Muscle of back (tissue), 3 donors: ENCODE measurements at regions not wholly inside any gene's neighbourhood (a gene's known extent, or its start where the extent isn't known, plus 50 kb on each side); places are given as distances from the start of the nearest gene placed in this dataset.

ENCODE experiments used
- DNase-seq, 3 donors: peaks; one replicate each; pipeline versions ENCODE4 v3.0.0 to v3.0.0-alpha.2; 2013

GRCh38 chr4:64584981-64585557, 175.8 kb upstream of the TECRL start:
- DNase-seq, result peak; percentile 9 to 18 (median 17)

GRCh38 chr4:64584125-64584524, 174.9 kb upstream of the TECRL start:
- DNase-seq, result peak in 1 of 3 donors; percentile 2

DNA sequence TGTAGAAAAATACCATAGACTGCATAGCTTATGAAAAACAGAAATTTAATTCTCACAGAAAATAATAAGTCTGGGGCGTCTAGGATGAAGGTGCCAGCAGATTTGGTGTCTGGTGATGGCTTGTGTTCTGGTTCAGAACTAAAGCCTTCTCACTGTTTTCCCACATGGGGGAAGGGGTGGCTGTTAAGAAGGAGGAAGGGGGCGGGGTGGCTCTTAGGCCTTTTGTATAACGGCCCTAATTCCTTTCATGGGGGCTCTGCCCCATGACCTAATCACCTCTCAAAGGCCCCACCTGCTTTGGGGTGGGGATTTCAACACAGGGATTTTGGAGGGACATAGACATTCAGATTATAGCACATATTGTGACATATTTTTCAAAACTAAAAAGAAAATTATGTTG, 173.2 kb upstream of the TECRL start:
- DNase-seq, result no peak

GRCh38 chr4:64581422-64581821, 172.2 kb upstream of the TECRL start:
- peak in 1 of 3 donors; percentile 5 for DNase-seq

DNA sequence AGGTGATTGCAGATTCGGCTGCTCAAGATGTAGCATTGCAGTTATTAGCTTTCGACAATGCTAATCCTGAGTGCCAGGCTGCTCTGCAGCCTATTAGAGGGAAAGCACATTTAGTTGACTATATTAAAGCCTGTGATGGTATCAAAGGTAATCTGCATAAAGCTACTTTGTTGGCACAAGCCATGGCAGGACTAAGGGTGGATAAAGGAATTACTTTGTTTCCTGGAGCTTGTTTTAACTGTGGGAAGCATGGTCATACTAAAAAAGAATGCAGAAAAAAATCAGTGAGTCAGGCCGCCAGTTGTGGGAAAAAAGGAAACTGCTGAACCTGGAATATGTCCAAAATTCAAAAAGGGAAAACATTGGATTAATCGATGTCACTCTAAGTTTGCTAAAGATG, 154.9 kb upstream of the TECRL start:
- DNase-seq, result peak in 1 of 3 donors; percentile 7

- DNase-seq, result no peak
Measured at GRCh38 chr4:64559571-64559970, 150.3 kb upstream of the TECRL start.

- no peak for DNase-seq
Measured at GRCh38 chr4:64551125-64551524, 141.9 kb upstream of the TECRL start.

DNA sequence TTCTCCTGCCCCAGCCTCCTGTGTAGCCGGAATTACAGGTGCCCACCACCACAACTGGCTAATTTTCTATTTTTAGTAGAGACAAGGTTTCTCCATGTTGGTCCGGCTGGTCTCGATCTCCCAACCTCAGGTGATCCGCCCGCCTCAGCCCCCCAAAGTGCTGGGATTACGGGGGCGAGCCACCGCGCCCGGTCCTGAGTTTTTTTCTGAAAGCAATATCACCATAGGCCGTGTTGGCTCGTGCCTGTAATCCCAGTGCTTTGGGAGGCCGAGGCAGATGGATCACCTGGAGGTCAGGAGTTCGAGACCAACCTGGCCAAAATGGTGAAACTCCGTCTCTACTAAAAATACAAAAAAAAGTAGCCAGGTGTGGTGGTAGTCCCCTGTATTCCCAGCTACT, 136.3 kb upstream of the TECRL start:
- DNase-seq, result no peak

- peak; percentile 61 to 76 (median 71) for DNase-seq
Measured at GRCh38 chr4:64539234-64539849, 130.1 kb upstream of the TECRL start.

GRCh38 chr4:64538219-64538618, 129.0 kb upstream of the TECRL start:
- peak in 1 of 3 donors; percentile 6 for DNase-seq

- DNase-seq, result no peak
Measured at GRCh38 chr4:64533637-64534036, 124.4 kb upstream of the TECRL start.

DNA sequence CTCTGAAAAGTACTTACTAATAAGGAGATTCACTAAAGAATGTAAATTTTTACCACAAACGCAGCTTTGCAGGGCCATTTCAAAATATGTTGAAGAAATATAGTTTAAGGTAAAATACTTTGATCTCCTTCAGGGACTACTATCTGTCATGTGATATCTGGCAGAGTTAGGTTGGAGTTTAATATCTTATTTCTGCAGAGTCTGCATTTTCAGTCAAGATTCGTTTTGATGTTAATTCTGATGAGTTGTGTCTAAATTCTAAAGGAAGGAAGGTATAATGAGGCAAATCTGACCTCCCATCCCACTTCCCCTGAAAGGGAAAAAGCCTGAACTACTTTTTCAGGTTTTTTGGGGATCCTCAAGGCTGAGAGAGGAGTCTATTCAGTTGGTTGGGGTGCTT, 123.9 kb upstream of the TECRL start:
- DNase-seq, result no peak

- no peak for DNase-seq
Measured at GRCh38 chr4:64520421-64520820, 111.2 kb upstream of the TECRL start.

GRCh38 chr4:64518600-64518999, 109.3 kb upstream of the TECRL start:
- no peak for DNase-seq

DNA sequence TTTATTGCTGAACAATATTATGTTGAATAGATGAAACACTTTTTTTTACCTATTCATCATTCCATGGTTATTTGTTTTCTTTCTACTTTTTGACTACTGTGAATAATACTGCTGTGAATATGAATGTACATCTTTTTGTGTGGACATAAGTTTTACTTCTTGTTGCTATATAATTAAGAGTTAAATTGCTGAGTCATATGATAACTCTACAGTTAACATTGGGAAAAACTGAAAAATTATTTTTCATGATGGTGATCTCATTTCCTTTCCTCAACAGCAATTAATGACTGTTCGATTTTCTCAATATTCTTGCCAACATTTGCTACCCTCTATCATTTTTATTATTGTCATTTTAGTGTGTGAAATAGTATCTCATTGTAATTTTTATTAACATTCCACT, 106.9 kb upstream of the TECRL start:
- no peak for DNase-seq

DNA sequence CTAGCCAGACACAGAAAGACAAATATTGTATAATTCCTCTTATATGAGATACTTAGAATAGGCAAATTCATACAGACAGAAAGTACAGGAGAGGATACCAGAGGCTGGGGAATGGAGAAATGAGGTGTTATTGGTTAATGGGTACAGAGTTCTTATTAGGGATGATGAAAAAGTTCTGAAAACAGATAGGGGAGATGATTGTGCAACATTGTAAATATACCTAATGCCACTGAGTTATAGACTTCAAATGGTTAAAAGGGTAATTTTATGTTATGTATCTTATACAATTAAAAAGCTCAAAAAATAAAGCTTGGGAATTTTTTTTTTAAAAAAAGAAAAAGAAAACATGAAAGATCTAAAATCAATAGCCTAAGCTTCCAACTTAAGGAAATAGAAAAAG, 98.8 kb upstream of the TECRL start:
- DNase-seq, result no peak

DNA sequence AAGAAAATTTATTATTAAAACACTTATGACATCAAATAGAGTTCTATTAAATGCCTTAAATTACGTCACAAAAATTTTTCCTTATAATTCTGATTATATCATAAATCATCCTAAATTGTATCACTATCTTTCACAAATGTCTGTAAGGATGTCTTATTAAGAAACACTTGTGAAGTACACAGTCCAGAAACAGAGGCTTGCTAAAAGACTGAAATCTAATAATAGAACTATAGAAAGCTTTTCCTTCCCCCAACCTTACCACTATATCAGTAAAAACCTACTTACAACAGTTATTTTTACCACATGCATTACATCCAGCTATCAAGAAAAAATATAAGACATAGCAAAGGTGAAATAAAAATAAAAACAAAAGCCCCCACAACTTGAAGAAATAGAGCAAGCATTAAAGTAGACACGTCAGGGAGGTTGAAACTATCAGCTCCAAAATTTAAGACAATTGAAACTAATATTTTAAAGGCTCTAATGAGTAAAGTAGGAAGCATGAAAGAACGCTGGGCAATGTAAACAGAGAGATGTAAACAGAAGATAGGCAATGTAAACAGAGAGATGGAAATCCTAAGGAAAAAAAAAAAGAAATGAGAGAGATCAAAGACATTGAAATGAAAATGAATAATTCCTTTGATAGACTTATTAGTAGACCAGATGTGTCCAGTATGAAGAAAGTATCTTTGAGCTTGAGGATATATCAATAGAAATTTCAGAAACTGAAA, 94.9 kb upstream of the TECRL start:
- DNase-seq, result no peak

DNA sequence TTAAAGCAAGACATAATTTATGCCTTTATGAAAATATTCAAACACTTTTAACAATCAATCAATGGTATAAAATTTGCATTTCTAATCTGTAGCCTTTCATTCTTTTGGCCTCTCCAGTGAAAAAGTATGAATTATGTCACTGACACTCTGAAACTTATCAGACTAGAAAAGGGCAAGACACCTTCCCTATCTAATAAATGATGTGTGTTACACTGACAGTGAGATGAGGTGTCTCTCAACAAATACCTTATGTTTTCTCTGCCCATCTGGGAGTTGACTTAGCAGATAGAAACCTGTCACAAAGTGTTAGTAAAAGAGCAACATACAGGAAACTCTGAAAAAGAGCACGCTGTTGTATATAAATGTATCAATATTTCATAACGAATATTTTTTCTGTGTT, 94.2 kb upstream of the TECRL start:
- DNase-seq, result no peak

DNA sequence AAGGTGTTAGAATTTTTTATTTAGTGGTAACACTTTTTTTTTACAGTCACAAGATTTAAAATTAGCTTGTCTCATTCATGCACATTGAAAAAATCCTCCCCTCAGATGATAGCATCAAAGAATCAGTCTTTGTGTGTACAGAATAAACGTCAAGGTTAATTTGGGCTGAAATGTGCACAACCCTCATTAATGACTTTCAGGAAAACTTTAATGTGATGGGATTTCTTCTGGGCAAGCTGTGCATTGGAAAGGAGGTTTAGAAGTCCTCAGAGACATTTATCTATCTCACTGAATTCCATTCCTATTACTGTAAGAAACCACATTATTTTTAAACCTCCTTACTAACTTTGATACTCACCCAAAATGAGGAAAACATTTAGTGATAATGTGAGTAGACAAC, 88.2 kb upstream of the TECRL start:
- DNase-seq, result peak in 1 of 3 donors; percentile 12

- DNase-seq, result peak in 2 of 3 donors; percentile 16 to 44
Measured at GRCh38 chr4:64495946-64496345, 86.7 kb upstream of the TECRL start.

DNA sequence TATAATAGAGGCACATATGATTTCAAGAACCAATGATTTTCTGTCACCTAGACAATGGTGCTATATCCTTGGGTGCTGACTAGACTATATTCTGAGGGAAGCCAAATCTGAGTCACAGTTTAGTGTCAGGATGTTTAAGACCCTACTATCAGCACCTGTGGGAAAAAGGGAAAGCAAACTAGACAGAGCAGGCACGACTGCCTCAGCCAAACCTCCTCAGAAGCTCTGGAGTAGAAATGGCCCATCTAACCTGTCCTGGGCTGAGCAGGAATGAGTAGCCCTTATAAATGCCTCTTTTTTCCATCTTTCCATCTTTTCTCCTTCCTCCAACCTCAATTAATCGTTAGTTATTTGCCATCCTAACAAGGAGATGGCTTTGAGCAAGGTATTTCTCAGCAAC, 80.4 kb upstream of the TECRL start:
- DNase-seq, result no peak

DNA sequence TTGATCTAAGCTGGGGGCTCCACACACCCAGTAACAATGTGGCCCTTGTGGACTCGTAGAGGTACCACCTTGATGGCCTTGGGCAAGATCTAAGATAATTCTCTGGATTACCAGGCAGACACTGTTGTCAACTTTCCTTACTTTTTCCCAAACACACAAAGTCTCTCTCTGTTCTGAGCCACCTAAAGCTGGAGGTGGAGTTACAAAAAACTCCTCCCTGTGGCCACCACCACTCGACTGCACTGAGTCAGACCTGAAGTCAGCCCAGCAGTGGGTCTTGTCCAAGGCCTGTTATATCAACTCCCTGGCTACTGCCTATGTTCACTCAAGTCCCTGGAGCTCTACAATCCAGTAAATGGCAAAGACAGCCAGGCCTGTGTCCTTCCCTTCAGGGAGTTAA, 70.1 kb upstream of the TECRL start:
- no peak for DNase-seq

- no peak for DNase-seq
Measured at GRCh38 chr4:64477127-64477526, 67.9 kb upstream of the TECRL start.
